Dedifferentiated amniotic fluid mesenchymal stem cell (primary cell): ENCODE measurements at regions not wholly inside any gene's neighbourhood (a gene's known extent, or its start where the extent isn't known, plus 50 kb on each side); places are given as distances from the start of the nearest gene placed in this dataset.
"Not testable (repeated sequence)": the region's sequence is repeated elsewhere in the genome, so short reads cannot be mapped to it uniquely, and the experiment has no call there.

Source experiments
- DNase-seq: peaks from one replicate; pipeline ENCODE4 v3.0.0-alpha.2; 2016; ENCODE audit errors: extremely low spot score

GRCh38 chr22:22296047-22296446 lies 51.5 kb downstream of the VPREB1 start:
- DNase-seq = not testable (repeated sequence)

DNA sequence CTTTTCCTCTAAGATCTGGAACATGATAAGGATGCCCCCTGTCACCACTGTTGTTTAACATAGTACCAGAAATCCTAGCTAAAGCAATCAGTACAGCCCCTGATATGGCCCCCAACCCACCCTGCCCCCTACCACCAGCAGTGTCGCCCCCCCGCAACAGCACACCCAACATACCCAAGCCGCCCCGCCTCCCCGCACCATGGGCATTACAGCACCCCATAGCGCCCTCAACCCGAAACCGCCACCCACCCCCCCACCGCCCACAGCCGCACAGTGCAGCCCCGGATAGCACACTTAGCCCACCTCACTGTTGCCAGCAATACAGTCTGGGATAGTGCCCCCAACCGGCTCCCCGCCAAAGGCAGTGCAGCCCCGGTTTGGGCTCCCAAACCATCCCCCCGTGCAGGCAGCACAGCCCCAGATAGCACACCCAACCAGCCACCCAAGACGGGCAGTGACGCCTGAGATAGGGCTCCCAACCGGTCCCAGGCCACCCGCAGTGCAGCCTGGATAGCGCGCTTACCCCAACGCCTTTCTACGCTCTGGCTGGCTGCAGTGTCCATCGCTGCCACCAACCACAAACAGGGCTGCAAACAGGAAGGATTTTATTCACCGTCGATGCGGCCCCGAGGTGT lies 52.7 kb downstream of the VPREB1 start:
- DNase-seq = not testable (repeated sequence)

GRCh38 chr22:22297794-22298653 lies 53.4 kb downstream of the VPREB1 start:
- peak; percentile 29 for DNase-seq

DNA sequence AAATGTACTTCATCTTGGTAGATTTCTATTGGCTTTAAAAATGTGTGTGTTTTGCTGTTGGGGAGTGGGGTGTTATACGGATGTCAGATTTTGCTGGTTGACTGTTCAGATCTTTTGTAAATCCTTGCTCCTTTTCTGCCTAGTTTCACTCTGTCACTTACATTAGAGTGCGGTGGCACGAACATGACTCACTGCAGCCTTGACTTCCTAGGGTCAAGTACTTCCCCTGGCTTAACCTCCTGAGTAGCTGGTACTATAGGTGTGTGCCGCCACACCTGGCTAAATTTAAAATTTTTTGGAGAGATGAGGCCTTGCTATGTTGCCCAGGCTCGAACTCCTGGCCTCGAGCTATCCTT lies 54.0 kb downstream of the VPREB1 start:
- not testable (repeated sequence) for DNase-seq

GRCh38 chr22:22300511-22300910 lies 55.9 kb downstream of the VPREB1 start:
- not testable (repeated sequence) for DNase-seq

GRCh38 chr22:22300946-22301345 lies 56.4 kb downstream of the VPREB1 start:
- not testable (repeated sequence) for DNase-seq

DNA sequence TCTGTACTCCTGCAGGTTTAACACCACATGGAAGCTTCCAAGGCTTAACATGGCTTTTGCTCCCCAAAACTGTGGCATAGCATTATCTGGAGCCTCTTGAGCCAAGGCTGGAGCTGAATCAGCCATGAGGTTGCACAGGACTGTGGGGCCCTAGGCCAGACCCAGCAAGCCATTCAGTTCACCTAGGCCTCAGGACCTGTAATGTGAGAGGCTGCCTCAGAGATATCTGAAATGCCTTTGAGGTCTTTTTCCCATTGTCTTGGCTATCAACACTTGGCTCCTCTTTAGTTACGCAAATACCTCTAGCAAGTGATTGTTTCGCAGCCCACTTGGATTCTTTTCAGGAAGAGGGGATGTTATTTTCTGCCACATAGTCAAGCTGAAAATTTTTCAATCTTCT lies 72.0 kb downstream of the VPREB1 start:
- no peak for DNase-seq

- no peak for DNase-seq
These were observed 74.3 kb downstream of the VPREB1 start for GRCh38 chr22:22318723-22319465.

DNA sequence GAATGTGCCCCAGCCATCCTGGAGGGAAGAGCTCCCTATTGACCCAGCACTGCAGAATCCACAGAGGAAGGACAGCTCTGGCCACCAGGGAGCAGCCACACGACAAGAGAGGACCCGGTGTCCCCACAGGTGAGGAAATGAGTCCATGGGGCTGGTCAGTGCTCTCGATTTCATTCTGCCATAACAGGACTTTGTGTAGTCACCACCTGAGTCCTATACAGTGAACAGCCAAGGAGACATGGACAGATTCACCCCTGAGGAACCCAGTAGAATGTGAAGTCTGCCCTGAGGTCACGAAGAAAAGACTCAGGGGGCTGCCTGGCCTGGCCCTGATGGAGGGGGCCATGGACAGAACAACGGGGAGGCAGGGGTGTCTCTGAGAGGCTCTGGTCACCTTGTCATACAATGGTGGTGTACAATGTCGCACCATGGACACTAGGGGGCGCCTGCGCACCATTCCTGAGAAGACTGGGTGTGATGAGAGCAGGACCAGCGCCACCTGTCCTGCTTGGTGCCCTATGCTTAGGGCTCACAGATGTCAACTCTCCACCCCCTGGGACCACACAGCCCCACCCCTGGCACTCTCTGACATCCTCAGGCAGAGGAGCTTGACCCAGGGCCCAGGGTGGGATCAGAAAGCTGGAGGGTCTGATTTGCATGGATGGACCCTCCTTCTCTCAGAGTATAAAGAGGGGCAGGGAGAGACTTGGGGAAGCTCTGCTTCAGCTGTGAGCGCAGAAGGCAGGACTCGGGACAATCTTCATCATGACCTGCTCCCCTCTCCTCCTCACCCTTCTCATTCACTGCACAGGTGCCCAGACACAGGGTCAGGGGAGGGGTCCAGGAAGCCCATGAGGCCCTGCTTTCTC lies 77.4 kb downstream of the VPREB1 start:
- DNase-seq = not testable (repeated sequence)

DNA sequence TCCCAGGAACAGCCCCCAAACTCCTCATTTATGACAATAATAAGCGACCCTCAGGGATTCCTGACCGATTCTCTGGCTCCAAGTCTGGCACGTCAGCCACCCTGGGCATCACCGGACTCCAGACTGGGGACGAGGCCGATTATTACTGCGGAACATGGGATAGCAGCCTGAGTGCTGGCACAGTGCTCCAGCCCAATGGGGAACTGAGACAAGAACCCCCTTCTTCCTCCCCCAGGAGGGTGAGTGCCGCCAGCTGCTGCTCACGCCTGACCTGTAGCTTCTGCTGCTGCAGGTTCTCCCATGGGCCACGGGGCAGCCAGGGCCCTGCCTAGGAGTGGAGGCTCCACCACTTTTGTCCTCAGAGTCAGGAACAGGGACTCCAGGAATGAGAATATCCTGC lies 78.2 kb downstream of the VPREB1 start:
- no peak for DNase-seq

DNA sequence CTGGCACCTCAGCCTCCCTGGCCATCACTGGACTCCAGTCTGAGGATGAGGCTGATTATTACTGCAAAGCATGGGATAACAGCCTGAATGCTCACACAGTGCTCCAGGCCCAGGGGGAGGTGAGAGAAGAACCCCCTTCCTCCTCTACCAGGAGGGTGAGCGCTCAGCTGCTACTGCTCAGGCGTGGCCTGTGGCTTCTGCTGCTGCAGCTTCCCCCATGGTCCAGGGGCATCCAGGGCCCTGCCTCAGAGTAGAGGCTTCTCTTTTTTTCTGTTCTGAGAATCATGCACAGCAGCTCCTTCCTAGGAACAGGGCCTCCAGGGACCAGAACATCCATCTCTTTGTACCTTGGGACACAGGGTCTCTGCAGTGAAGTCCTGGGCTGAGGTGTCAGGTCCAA lies 83.1 kb downstream of the VPREB1 start:
- DNase-seq = no peak

GRCh38 chr22:22329792-22330191 lies 85.2 kb downstream of the VPREB1 start:
- DNase-seq = no peak

- not testable (repeated sequence) for DNase-seq
These were observed 91.1 kb downstream of the VPREB1 start for GRCh38 chr22:22335640-22336039.

DNA sequence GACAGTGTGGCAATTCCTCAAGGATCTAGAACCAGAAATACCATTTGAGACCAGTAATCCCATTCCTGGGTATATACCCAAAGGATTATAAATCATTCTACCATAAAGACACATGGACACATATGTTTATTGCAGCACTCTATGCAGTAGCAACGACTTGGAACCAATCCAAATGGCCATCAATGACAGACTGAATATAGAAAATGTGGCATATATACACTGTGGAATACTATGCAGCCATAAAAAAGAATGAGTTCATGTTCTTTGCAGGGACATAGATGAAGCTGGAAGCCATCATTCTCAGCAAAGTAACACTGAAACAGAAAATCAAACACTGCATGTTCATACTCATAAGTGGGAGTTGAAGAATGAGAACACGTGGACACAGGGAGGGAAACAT lies 91.7 kb downstream of the VPREB1 start:
- DNase-seq = not testable (repeated sequence)

- not testable (repeated sequence) for DNase-seq
These were observed 94.2 kb downstream of the VPREB1 start for GRCh38 chr22:22338778-22339177.

- DNase-seq = no peak
These were observed 97.2 kb downstream of the VPREB1 start for GRCh38 chr22:22341736-22342135.

GRCh38 chr22:22342697-22343580 lies 98.4 kb downstream of the VPREB1 start:
- DNase-seq = no peak

GRCh38 chr22:22343581-22344296 lies 99.2 kb downstream of the VPREB1 start:
- DNase-seq = no peak

DNA sequence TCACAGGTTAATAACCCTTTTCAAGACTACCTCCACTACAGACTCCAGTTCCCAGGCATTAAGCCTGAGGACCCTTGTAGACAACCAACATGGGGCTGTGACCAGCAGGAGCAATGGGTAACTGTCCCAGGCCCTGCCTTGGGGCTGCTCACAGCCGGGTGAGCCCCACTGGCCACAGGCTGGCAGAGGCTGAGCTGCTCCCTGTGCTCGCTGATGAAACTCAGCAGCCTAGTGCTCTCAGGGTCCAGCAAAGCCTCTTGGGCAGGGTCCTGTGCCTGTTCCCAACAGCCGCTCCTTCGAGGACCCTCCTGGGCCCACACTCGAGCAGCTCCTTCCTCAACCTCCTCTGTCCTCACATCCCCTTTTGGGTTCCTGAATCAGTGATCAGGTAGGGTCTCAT lies 99.8 kb downstream of the VPREB1 start:
- no peak for DNase-seq

GRCh38 chr22:22345781-22346180 lies 101.2 kb downstream of the VPREB1 start:
- DNase-seq = no peak
